GM12878 (cell line): ENCODE measurements at regions not wholly inside any gene's neighbourhood (a gene's known extent, or its start where the extent isn't known, plus 50 kb on each side); places are given as distances from the start of the nearest gene placed in this dataset.

ENCODE experiments used
- ZNF274 ChIP-seq: IDR thresholded peaks from one replicate; pipeline ENCODE4 v1.8.0; 2011; ENCODE audit not compliant: insufficient read length, insufficient read depth
- TF ChIP-seq, protein P1 (sequence below): fragments of 150-350 bp; IDR thresholded peaks from 2 replicates; pipeline ENCODE4 v1.6.1; 2014; ENCODE audit warnings: mild to moderate bottlenecking, low read depth, low read length

DNA sequence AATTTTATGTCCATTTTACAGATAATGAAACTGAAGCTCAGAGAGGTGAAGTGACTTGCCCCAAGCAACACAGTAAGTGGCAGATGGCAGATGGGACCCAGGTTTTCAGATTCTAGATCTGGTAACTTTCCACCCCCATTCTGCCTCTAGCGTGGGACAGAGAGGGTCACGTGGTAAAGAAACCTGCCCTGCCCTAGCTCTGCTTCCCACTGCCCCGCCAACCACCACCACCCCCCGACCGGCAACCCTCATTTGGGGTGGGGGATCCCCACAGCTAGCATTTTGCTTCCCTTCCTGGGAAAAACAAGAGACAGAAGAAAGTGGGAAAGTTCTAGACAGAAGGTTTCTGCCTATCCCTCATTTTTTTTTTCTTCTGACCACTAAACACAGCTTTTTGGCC, 172.5 kb downstream of the ACTL7B start:
- TF ChIP-seq ZNF274: no peak
- TF ChIP-seq, protein P1, sequence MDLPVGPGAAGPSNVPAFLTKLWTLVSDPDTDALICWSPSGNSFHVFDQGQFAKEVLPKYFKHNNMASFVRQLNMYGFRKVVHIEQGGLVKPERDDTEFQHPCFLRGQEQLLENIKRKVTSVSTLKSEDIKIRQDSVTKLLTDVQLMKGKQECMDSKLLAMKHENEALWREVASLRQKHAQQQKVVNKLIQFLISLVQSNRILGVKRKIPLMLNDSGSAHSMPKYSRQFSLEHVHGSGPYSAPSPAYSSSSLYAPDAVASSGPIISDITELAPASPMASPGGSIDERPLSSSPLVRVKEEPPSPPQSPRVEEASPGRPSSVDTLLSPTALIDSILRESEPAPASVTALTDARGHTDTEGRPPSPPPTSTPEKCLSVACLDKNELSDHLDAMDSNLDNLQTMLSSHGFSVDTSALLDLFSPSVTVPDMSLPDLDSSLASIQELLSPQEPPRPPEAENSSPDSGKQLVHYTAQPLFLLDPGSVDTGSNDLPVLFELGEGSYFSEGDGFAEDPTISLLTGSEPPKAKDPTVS: no peak
